HS-27A (cell line): ENCODE measurements at regions not wholly inside any gene's neighbourhood (a gene's known extent, or its start where the extent isn't known, plus 50 kb on each side); places are given as distances from the start of the nearest gene placed in this dataset.
"Not testable (repeated sequence)": the region's sequence is repeated elsewhere in the genome, so short reads cannot be mapped to it uniquely, and the experiment has no call there.

Source experiments
- DNase-seq: peaks from one replicate; pipeline ENCODE4 v3.0.0-alpha.2; 2012; ENCODE audit warnings: low read depth, missing footprints

- DNase-seq = no peak
Observed at GRCh38 chr1:187631381-187631675, 802.6 kb downstream of the PLA2G4A start.

- DNase-seq = no peak
Observed at GRCh38 chr1:187631984-187632383, 803.2 kb downstream of the PLA2G4A start.

GRCh38 chr1:187634940-187635339 is 806.2 kb downstream of the PLA2G4A start:
- DNase-seq = no peak

- DNase-seq = no peak
Observed at GRCh38 chr1:187638733-187639434, 810.1 kb downstream of the PLA2G4A start.

GRCh38 chr1:187641015-187641414 is 812.3 kb downstream of the PLA2G4A start:
- no peak for DNase-seq

GRCh38 chr1:187641463-187641862 is 812.7 kb downstream of the PLA2G4A start:
- DNase-seq = no peak

- DNase-seq = no peak
Observed at GRCh38 chr1:187641907-187642306, 813.2 kb downstream of the PLA2G4A start.

GRCh38 chr1:187645651-187646050 is 816.9 kb downstream of the PLA2G4A start:
- no peak for DNase-seq

GRCh38 chr1:187646536-187647107 is 817.9 kb downstream of the PLA2G4A start:
- no peak for DNase-seq

- no peak for DNase-seq
Observed at GRCh38 chr1:187648091-187648490, 819.3 kb downstream of the PLA2G4A start.

- no peak for DNase-seq
Observed at GRCh38 chr1:187654635-187655034, 825.9 kb downstream of the PLA2G4A start.

- DNase-seq = no peak
Observed at GRCh38 chr1:187655104-187655503, 826.4 kb downstream of the PLA2G4A start.

GRCh38 chr1:187665483-187665882 is 836.7 kb downstream of the PLA2G4A start:
- no peak for DNase-seq

GRCh38 chr1:187680823-187681222 is 852.1 kb downstream of the PLA2G4A start:
- no peak for DNase-seq

- no peak for DNase-seq
Observed at GRCh38 chr1:187682112-187682511, 853.4 kb downstream of the PLA2G4A start.

GRCh38 chr1:187685333-187685732 is 856.6 kb downstream of the PLA2G4A start:
- no peak for DNase-seq

- DNase-seq = peak; percentile 51
Observed at GRCh38 chr1:187689129-187689528, 860.4 kb downstream of the PLA2G4A start.

GRCh38 chr1:187691439-187691838 is 862.7 kb downstream of the PLA2G4A start:
- peak; percentile 68 for DNase-seq

- no peak for DNase-seq
Observed at GRCh38 chr1:187692799-187693198, 864.0 kb downstream of the PLA2G4A start.

GRCh38 chr1:187696073-187696472 is 867.3 kb downstream of the PLA2G4A start:
- DNase-seq = no peak

GRCh38 chr1:187703138-187704130 is 874.7 kb downstream of the PLA2G4A start:
- not testable (repeated sequence) for DNase-seq

GRCh38 chr1:187714470-187714869 is 885.7 kb downstream of the PLA2G4A start:
- no peak for DNase-seq

GRCh38 chr1:187715483-187715882 is 886.7 kb downstream of the PLA2G4A start:
- no peak for DNase-seq
